ENCODE measurements at regions not wholly inside any gene's neighbourhood (a gene's known extent, or its start where the extent isn't known, plus 50 kb on each side); places are given as distances from the start of the nearest gene placed in this dataset.

DNA sequence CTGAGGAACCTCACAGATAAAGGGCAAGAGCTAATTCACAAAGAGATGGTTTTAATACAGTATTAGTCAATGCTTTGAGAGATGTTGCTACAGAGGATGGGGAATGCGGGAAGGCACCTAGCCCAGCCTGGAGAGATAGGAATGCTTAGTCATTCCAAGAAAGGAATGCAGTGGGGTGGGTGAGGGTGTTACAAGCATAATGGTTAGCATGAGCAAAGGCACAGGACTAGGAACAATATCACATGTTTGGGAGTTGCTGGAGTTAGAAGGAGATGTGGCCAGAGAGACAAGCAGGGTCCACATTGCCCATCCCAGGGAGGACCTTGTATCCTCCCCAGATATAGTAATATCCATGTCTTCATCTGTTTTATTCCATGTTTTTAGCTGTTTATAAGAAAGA, 107.0 kb upstream of the OGFRL1 start:
- TF ChIP-seq, protein P1, sequence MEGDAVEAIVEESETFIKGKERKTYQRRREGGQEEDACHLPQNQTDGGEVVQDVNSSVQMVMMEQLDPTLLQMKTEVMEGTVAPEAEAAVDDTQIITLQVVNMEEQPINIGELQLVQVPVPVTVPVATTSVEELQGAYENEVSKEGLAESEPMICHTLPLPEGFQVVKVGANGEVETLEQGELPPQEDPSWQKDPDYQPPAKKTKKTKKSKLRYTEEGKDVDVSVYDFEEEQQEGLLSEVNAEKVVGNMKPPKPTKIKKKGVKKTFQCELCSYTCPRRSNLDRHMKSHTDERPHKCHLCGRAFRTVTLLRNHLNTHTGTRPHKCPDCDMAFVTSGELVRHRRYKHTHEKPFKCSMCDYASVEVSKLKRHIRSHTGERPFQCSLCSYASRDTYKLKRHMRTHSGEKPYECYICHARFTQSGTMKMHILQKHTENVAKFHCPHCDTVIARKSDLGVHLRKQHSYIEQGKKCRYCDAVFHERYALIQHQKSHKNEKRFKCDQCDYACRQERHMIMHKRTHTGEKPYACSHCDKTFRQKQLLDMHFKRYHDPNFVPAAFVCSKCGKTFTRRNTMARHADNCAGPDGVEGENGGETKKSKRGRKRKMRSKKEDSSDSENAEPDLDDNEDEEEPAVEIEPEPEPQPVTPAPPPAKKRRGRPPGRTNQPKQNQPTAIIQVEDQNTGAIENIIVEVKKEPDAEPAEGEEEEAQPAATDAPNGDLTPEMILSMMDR (IDR thresholded peaks at IDR 0.05; ENCODE audit: insufficient read depth, low read length, poor library complexity, severe bottlenecking), result no peak
- no peak for TF ChIP-seq EZH2phosphoT487 (conservative IDR thresholded peaks at IDR 0.05; ENCODE audit: low read length)

Measured in SU-DHL-6 (cell line).